ENCODE measurements at regions not wholly inside any gene's neighbourhood (a gene's known extent, or its start where the extent isn't known, plus 50 kb on each side); places are given as distances from the start of the nearest gene placed in this dataset.

GRCh38 chr4:188495169-188495568 lies 355.9 kb downstream of the TRIML1 start:
- WGBS, 2 donors = 69 to 100% methylated on average over 2 of the region's 2 CpGs
- no peaks in the 10 kb centered on the region for H3K27me3 ChIP-seq
- peaks cover 0 to 15% (median 0%) of the 10 kb centered on the region in 4 donors for H3K9me3 ChIP-seq
- TF ChIP-seq POLR2A (IDR thresholded peaks at IDR 0.05) (no peak), EP300 (IDR thresholded peaks at IDR 0.05) (no peak), CTCF (IDR thresholded peaks at IDR 0.05) (no peak)
- no peak overlapping the region for H3K27ac ChIP-seq
- no peak for DNase-seq (ENCODE audit: low spot score in 2 of 2)
- no peaks in the 10 kb centered on the region for H3K36me3 ChIP-seq
- H3K4me1 ChIP-seq = no peaks in the 10 kb centered on the region
- H3K4me3 ChIP-seq = no peak overlapping the region

- Histone ChIP-seq H3K27ac (no peak overlapping the region), H3K36me3 (no peaks in the 10 kb centered on the region), H3K27me3 (no peaks in the 10 kb centered on the region), H3K4me3 (no peak overlapping the region), H3K9me3 (peaks cover 0 to 3% (median 0%) of the 10 kb centered on the region in 4 donors), H3K4me1 (no peaks in the 10 kb centered on the region)
- DNase-seq (ENCODE audit: low spot score in 2 of 2) = no peak
- TF ChIP-seq CTCF (IDR thresholded peaks at IDR 0.05) = no peak
- TF ChIP-seq EP300 (IDR thresholded peaks at IDR 0.05) = no peak
- no peak for TF ChIP-seq POLR2A (IDR thresholded peaks at IDR 0.05)
These were observed 372.2 kb downstream of the TRIML1 start for GRCh38 chr4:188511431-188511830.

- H3K4me3 ChIP-seq = no peak overlapping the region
- H3K4me1 ChIP-seq = no peaks in the 10 kb centered on the region
- no peak overlapping the region for H3K27ac ChIP-seq
- H3K9me3 ChIP-seq = peaks cover 0 to 4% (median 0%) of the 10 kb centered on the region in 4 donors
- TF ChIP-seq POLR2A (IDR thresholded peaks at IDR 0.05) (no peak), EP300 (IDR thresholded peaks at IDR 0.05) (no peak), CTCF (IDR thresholded peaks at IDR 0.05) (no peak)
- no peak for DNase-seq (ENCODE audit: low spot score in 2 of 2)
- H3K27me3 ChIP-seq = no peaks in the 10 kb centered on the region
- 80 to 81% methylated on average over 10 of the region's 10 CpGs for WGBS, 2 donors
- no peaks in the 10 kb centered on the region for H3K36me3 ChIP-seq
These were observed 393.5 kb downstream of the TRIML1 start for GRCh38 chr4:188532751-188533150.

- peaks cover 0 to 11% (median 3%) of the 10 kb centered on the region in 4 donors for H3K9me3 ChIP-seq
- TF ChIP-seq POLR2A (IDR thresholded peaks at IDR 0.05) (no peak), EP300 (IDR thresholded peaks at IDR 0.05) (no peak), CTCF (IDR thresholded peaks at IDR 0.05) (no peak)
- H3K27ac ChIP-seq = no peak overlapping the region
- WGBS, 2 donors = 70 to 72% methylated on average over 4 of the region's 4 CpGs
- no peak for DNase-seq (ENCODE audit: low spot score in 2 of 2)
- H3K4me1 ChIP-seq = no peaks in the 10 kb centered on the region
- no peak overlapping the region for H3K4me3 ChIP-seq
- no peaks in the 10 kb centered on the region for H3K36me3 ChIP-seq
- H3K27me3 ChIP-seq = no peaks in the 10 kb centered on the region
These were observed 395.1 kb downstream of the TRIML1 start for GRCh38 chr4:188534297-188534696.

- no peak for DNase-seq (ENCODE audit: low spot score in 2 of 2)
- no peaks in the 10 kb centered on the region for H3K27me3 ChIP-seq
- WGBS, 2 donors = 71 to 79% methylated on average over 6 of the region's 6 CpGs
These were observed 395.7 kb downstream of the TRIML1 start for GRCh38 chr4:188534917-188535316.

More at GRCh38 chr4:188534917-188535316, 395.7 kb downstream of the TRIML1 start:
- H3K9me3 ChIP-seq = peaks cover 0 to 13% (median 3%) of the 10 kb centered on the region in 4 donors
- no peak for TF ChIP-seq POLR2A (IDR thresholded peaks at IDR 0.05)
- TF ChIP-seq EP300 (IDR thresholded peaks at IDR 0.05) = no peak
- TF ChIP-seq CTCF (IDR thresholded peaks at IDR 0.05) = no peak
- no peaks in the 10 kb centered on the region for H3K4me1 ChIP-seq
- no peak overlapping the region for H3K4me3 ChIP-seq
- H3K36me3 ChIP-seq = no peaks in the 10 kb centered on the region
- no peak overlapping the region for H3K27ac ChIP-seq
